AG09309 (cell line): ENCODE measurements at regions not wholly inside any gene's neighbourhood (a gene's known extent, or its start where the extent isn't known, plus 50 kb on each side); places are given as distances from the start of the nearest gene placed in this dataset.
"Not testable (repeated sequence)": the region's sequence is repeated elsewhere in the genome, so short reads cannot be mapped to it uniquely, and the experiment has no call there.

Source experiments
- DNase-seq: peaks from one replicate; pipeline ENCODE4 v3.0.0-alpha.2; 2010; ENCODE audit warnings: low read depth
- H3K4me3 ChIP-seq: 2 replicates; pipeline ENCODE4 v1.5.1; 2011; ENCODE audit warnings: mild to moderate bottlenecking, low read depth, low read length, moderate library complexity; ENCODE audit not compliant: control insufficient read depth
- TF ChIP-seq, protein P1 (sequence below): IDR thresholded peaks from 2 replicates; pipeline ENCODE4 v1.5.1; 2011; ENCODE audit warnings: mild to moderate bottlenecking, low read depth, low read length, inconsistent platforms; ENCODE audit not compliant: insufficient read depth, control insufficient read depth; ENCODE audit errors: missing control alignments

DNA sequence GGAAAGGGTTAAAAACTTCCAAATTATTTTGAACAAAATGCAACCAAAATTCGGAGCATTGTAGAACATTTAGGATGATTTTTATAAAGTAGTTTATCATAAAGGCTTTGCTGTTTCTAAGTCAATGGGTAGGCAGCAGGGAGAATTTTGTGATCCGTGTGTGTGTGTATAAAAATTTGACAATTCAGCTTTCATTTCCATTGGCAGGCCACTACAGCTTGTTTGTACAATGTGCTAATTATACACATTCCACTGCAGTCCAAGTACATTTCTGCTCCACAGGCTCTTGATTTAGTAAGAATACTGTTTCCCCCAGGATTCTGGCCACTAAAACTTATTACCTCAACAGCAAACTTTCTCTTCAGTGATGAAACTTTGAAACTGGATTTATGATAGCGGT is 71.8 kb upstream of the LTBP1 start:
- DNase-seq = no peak
- no peak overlapping the region for H3K4me3 ChIP-seq
- TF ChIP-seq, protein P1, sequence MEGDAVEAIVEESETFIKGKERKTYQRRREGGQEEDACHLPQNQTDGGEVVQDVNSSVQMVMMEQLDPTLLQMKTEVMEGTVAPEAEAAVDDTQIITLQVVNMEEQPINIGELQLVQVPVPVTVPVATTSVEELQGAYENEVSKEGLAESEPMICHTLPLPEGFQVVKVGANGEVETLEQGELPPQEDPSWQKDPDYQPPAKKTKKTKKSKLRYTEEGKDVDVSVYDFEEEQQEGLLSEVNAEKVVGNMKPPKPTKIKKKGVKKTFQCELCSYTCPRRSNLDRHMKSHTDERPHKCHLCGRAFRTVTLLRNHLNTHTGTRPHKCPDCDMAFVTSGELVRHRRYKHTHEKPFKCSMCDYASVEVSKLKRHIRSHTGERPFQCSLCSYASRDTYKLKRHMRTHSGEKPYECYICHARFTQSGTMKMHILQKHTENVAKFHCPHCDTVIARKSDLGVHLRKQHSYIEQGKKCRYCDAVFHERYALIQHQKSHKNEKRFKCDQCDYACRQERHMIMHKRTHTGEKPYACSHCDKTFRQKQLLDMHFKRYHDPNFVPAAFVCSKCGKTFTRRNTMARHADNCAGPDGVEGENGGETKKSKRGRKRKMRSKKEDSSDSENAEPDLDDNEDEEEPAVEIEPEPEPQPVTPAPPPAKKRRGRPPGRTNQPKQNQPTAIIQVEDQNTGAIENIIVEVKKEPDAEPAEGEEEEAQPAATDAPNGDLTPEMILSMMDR = no peak

DNA sequence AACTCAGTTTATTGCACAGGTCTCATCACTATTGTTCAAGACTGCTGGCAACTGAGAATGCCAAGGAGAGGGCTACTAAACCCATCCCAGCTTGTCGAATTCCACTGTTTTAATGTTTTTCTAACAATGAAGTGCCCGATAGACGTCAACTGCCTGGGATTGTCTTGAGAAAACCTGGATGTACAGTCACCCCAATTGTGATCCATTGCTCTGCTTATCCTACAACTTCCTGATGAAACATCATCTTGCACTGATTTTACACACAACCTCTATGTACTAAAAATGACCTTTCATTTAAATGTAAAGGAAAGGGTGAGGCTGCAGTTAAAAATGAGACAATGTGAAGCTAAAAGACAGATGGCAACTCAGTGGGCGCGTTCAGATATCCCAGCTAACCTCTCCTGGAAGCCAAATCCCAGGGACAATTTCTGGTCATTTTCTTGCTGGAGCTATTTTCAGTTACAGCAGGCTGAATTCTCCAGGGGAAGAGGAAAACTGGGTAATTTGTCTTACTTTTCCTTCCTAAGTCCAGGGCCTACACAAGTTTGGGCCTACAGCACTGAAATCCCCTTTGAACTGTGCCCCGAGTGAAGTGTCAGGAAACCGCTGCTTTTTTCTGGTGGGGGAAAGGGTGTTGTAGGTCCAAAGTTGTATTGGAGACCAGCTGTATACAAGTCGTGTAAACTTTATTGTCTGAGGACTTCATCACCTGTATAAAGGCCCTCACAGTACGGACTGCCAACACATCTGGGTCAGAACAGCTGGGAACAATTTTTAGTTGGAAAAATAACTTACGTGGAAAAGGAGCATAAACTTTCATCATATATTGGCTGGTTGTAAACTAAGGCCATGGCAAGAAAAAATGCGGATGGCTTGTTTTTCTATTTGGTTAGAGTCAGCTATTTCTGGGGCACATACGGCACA is 68.9 kb upstream of the LTBP1 start:
- DNase-seq = no peak
- H3K4me3 ChIP-seq = no peak overlapping the region
- TF ChIP-seq, protein P1 = no peak

DNA sequence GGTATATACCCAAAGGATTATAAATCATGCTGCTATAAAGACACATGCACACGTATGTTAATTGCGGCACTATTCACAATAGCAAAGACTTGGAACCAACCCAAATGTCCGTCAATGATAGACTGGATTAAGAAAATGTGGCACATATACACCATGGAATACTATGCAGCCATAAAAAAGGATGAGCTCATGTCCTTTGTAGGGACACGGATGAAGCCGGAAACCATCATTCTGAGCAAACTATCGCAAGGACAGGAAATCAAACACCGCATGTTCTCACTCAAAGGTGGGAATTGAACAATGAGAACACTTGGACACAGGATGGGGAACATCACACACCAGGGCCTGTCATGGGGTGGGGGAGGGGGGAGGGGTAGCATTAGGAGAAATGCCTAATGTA is 66.8 kb upstream of the LTBP1 start:
- not testable (repeated sequence) for DNase-seq, H3K4me3 ChIP-seq

DNA sequence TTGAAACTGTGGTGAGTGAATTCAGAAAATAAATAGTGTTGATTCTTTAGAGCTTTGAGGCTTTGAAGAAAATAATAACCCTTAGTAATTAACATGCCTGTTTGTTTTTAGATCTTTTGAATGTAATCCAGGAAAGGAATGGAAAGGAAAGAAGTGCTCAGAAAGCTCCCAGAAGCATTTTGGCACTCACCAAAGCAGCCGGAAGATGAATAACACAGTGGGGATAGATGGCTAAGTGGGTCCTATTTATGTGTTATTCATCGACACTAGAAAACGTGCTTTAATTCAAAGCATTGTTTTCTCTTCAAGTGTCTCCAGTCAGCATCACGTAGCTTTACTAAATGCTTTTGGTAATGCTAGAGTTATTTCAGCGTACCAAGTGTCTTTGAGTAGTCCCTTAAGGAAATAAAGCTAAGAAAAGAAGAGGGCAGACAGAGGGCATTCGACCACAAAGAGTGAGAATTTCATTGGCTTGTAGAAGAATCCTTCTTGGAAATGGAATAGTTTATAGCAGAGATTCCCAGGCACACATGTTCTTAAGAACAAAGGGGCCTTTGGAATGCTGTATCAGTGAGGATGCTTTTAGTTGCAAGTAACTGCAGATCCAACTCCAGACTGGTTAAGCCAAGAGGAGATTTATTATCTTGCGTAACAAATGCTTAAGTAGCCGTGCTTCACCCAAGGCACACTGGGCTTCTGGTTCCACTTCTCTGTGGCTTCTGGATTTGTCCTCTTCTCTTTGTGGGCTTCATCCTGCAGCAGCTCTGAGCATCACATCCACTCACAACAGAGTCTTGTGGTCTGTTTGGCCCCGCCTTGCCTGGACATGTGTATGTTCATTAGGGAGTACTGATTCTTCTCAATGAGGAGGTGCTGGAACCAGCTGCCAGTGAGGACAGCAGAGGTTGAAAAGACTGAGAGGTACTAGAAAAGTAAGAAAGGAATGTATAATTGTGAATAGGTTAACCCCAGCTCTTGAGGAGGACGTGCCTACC is 63.6 kb upstream of the LTBP1 start:
- H3K4me3 ChIP-seq = no peak overlapping the region
- TF ChIP-seq, protein P1 = no peak
- DNase-seq = peak; percentile 71

DNA sequence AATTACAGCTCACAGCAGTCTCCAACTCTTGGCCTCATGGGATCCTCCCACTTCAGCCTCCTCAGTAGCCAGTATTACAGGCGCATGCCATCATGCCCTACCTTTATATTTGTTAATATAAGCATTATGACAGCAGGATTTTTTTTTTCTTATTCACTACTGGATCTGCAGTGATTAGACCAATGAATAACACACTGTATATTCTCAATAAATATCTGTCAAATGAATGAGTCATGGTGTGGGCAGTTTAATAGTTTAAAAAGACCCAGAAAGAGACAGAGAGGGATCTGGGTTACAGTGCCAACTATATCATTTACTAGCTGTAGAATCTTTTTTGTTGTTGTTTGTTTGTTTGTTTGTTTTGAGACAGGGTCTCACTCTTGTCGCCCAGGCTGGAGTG is 62.4 kb upstream of the LTBP1 start:
- H3K4me3 ChIP-seq = no peak overlapping the region
- DNase-seq = no peak
- TF ChIP-seq, protein P1 = no peak

DNA sequence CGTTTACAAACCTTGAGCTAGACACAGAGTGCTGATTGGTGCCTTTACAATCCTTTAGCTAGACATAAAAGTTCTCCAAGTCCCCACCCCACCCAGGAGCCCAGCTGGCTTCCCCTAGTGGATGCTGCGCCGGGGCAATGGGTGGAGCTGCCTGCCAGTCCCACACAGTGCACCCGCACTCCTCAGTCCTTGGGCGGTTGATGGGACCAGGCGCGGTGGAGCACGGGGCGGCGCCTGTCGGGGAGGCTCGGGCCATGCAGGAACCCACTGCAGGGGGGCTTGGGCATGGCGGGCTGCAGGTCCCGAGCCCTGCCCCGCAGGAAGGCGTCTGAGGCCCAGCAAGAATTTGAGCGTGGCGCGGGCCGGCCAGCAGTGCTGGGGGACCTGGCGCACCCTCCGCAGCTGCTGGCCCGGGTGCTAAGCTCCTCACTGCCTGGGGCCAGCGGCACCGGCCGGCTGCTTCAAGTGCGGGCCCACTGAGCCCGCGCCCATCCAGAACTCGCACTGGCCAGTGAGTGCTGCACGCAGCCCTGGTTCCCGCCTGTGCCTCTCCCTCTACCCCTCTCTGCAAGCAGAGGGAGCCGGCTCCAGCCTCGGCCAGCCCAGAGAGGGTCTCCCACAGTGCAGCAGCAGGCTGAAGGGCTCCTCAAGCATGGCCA is 60.2 kb upstream of the LTBP1 start:
- not testable (repeated sequence) for H3K4me3 ChIP-seq, DNase-seq

DNA sequence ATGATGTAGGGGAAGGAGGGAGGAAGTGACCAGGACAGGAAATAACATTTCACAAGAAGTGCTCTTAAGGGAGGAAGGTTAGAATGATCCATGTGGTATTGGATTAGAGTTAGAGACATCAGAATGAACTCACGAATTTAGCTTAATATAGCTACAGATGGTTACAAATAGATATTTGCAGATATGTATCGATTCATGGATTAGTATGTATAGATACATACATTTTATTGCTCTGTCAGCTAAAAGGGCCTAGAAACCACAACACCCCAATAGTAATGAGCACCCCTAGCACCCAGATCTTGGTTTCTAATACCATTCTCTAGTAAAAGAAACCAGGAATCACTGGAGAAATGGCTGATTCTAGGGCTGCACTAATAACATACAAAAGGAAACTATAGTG is 59.6 kb upstream of the LTBP1 start:
- no peak for DNase-seq
- TF ChIP-seq, protein P1 = no peak
- no peak overlapping the region for H3K4me3 ChIP-seq
